ENCODE measurements at regions not wholly inside any gene's neighbourhood (a gene's known extent, or its start where the extent isn't known, plus 50 kb on each side); places are given as distances from the start of the nearest gene placed in this dataset.

- H3K4me1 Mint-ChIP-seq, result peaks cover 35% of the 10 kb centered on the region
- no peak for ATAC-seq
- H3K36me3 ChIP-seq (ENCODE audit: insufficient read depth), result no peaks in the 10 kb centered on the region
- H3K9me3 Mint-ChIP-seq, result no peaks in the 10 kb centered on the region
- H3F3A ChIP-seq (replicated peaks; ENCODE audit: low read depth), result no peaks in the 10 kb centered on the region
- H3K27me3 Mint-ChIP-seq (ENCODE audit: insufficient read depth, low read depth, poor library complexity), result no peaks in the 10 kb centered on the region
- no peaks in the 10 kb centered on the region for H3K79me2 ChIP-seq (replicated peaks; ENCODE audit: insufficient read depth)
- H2AFZ ChIP-seq, result no peak overlapping the region
- TF ChIP-seq STAT1 (IDR thresholded peaks at IDR 0.05; ENCODE audit: unreplicated experiment), result no peak
- TF ChIP-seq NANOG (IDR thresholded peaks at IDR 0.05; ENCODE audit: borderline replicate concordance), result no peak
- TF ChIP-seq, protein P1, sequence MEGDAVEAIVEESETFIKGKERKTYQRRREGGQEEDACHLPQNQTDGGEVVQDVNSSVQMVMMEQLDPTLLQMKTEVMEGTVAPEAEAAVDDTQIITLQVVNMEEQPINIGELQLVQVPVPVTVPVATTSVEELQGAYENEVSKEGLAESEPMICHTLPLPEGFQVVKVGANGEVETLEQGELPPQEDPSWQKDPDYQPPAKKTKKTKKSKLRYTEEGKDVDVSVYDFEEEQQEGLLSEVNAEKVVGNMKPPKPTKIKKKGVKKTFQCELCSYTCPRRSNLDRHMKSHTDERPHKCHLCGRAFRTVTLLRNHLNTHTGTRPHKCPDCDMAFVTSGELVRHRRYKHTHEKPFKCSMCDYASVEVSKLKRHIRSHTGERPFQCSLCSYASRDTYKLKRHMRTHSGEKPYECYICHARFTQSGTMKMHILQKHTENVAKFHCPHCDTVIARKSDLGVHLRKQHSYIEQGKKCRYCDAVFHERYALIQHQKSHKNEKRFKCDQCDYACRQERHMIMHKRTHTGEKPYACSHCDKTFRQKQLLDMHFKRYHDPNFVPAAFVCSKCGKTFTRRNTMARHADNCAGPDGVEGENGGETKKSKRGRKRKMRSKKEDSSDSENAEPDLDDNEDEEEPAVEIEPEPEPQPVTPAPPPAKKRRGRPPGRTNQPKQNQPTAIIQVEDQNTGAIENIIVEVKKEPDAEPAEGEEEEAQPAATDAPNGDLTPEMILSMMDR (conservative IDR thresholded peaks at IDR 0.05; ENCODE audit: low read depth in 2 of 2), result no peak
- TF ChIP-seq, protein P2, sequence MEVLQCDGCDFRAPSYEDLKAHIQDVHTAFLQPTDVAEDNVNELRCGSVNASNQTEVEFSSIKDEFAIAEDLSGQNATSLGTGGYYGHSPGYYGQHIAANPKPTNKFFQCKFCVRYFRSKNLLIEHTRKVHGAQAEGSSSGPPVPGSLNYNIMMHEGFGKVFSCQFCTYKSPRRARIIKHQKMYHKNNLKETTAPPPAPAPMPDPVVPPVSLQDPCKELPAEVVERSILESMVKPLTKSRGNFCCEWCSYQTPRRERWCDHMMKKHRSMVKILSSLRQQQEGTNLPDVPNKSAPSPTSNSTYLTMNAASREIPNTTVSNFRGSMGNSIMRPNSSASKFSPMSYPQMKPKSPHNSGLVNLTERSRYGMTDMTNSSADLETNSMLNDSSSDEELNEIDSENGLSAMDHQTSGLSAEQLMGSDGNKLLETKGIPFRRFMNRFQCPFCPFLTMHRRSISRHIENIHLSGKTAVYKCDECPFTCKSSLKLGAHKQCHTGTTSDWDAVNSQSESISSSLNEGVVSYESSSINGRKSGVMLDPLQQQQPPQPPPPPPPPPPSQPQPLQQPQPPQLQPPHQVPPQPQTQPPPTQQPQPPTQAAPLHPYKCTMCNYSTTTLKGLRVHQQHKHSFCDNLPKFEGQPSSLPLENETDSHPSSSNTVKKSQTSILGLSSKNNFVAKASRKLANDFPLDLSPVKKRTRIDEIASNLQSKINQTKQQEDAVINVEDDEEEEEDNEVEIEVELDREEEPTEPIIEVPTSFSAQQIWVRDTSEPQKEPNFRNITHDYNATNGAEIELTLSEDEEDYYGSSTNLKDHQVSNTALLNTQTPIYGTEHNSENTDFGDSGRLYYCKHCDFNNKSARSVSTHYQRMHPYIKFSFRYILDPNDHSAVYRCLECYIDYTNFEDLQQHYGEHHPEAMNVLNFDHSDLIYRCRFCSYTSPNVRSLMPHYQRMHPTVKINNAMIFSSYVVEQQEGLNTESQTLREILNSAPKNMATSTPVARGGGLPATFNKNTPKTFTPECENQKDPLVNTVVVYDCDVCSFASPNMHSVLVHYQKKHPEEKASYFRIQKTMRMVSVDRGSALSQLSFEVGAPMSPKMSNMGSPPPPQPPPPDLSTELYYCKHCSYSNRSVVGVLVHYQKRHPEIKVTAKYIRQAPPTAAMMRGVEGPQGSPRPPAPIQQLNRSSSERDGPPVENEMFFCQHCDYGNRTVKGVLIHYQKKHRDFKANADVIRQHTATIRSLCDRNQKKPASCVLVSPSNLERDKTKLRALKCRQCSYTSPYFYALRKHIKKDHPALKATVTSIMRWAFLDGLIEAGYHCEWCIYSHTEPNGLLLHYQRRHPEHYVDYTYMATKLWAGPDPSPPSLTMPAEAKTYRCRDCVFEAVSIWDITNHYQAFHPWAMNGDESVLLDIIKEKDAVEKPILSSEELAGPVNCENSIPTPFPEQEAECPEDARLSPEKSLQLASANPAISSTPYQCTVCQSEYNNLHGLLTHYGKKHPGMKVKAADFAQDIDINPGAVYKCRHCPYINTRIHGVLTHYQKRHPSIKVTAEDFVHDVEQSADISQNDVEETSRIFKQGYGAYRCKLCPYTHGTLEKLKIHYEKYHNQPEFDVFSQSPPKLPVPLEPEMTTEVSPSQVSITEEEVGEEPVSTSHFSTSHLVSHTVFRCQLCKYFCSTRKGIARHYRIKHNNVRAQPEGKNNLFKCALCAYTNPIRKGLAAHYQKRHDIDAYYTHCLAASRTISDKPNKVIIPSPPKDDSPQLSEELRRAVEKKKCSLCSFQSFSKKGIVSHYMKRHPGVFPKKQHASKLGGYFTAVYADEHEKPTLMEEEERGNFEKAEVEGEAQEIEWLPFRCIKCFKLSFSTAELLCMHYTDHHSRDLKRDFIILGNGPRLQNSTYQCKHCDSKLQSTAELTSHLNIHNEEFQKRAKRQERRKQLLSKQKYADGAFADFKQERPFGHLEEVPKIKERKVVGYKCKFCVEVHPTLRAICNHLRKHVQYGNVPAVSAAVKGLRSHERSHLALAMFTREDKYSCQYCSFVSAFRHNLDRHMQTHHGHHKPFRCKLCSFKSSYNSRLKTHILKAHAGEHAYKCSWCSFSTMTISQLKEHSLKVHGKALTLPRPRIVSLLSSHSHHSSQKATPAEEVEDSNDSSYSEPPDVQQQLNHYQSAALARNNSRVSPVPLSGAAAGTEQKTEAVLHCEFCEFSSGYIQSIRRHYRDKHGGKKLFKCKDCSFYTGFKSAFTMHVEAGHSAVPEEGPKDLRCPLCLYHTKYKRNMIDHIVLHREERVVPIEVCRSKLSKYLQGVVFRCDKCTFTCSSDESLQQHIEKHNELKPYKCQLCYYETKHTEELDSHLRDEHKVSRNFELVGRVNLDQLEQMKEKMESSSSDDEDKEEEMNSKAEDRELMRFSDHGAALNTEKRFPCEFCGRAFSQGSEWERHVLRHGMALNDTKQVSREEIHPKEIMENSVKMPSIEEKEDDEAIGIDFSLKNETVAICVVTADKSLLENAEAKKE (CRISPR knock-in tag; IDR thresholded peaks at IDR 0.05), result no peak
- no peak for TF ChIP-seq EZH2phosphoT487 (IDR thresholded peaks at IDR 0.05; ENCODE audit: unreplicated experiment)
- TF ChIP-seq JUNB (IDR thresholded peaks at IDR 0.05; ENCODE audit: unreplicated experiment), result no peak
- H3K36me3 Mint-ChIP-seq (ENCODE audit: low read depth), result peaks cover 7% of the 10 kb centered on the region; the same call in 2 of the 3 replicates
- H4K20me1 ChIP-seq (replicated peaks; ENCODE audit: insufficient read depth), result no peaks in the 10 kb centered on the region
- no peak overlapping the region for H3K27ac Mint-ChIP-seq
- H3K27ac ChIP-seq (ENCODE audit: low read depth), result no peak overlapping the region
- H3K4me3 ChIP-seq, result no peak overlapping the region
- H3K9me2 ChIP-seq (ENCODE audit: insufficient read depth), result no peaks in the 10 kb centered on the region
- DNase-seq (ENCODE audit: low spot score), result no peak
- H3K27me3 ChIP-seq (ENCODE audit: insufficient read depth), result no peaks in the 10 kb centered on the region
- H3K4me3 Mint-ChIP-seq, result no peak overlapping the region
- no peak overlapping the region for H3K4me2 ChIP-seq
- H3K4me1 ChIP-seq (ENCODE audit: insufficient read depth), result 0 out of 2 replicates have a peak, but pooled peaks cover 20% of the 10 kb centered on the region
Measured at GRCh38 chr18:34590503-34590902, 119.6 kb upstream of the DTNA start.

Measured in GM23338 (cell line).